ENCODE measurements at regions not wholly inside any gene's neighbourhood (a gene's known extent, or its start where the extent isn't known, plus 50 kb on each side); places are given as distances from the start of the nearest gene placed in this dataset.

DNA sequence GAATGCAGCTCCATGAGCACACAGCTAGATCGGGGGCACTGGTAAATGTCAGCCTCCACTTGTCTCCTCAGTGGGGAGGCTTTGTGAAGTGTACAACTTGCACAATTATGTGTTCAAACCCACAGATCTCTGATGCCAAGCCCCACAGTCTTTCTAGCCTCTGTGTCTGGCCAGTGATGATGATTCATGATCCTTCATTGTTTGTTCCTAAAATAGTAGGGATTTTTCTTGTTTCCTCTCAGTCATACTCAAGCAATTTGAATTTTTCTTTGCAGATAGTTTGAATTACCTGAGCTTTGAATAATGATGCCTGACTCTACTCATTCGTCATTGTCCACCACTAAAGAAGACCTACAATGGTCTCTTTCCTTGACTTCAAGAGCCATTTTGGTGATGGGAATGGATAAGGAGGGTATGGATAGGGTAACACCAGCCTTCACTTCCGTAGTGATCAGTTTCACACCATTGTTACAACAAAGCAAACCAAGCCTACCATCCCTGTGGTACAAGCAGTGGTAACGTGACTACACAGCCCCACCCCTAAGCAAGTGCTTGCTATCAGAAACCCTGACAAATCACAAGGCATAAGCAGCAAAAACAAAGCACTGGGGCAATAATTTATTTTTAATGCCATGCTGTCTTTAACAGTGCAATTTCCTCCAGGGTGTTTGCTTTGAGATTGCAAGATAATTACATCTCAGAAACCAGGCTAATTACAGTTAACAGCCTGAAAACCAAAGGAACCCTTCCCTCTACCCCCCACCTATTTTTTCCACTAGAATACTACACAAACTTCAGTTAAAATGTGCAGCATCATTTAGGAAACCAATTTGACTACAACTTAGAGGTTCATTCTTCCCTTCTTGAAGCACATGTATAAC, 114.1 kb upstream of the PPP2R3A start:
- H3K9me3 Mint-ChIP-seq (ENCODE audit: unreplicated experiment): no peaks in the 10 kb centered on the region
- no peaks in the 10 kb centered on the region for H3K4me1 Mint-ChIP-seq (ENCODE audit: unreplicated experiment)
- no peak overlapping the region for H3K27ac Mint-ChIP-seq (ENCODE audit: unreplicated experiment)
- peaks cover 2% of the 10 kb centered on the region for H3K27me3 Mint-ChIP-seq (ENCODE audit: unreplicated experiment)
- no peak overlapping the region for H3K4me3 Mint-ChIP-seq (ENCODE audit: unreplicated experiment)
- TF ChIP-seq, protein P1, sequence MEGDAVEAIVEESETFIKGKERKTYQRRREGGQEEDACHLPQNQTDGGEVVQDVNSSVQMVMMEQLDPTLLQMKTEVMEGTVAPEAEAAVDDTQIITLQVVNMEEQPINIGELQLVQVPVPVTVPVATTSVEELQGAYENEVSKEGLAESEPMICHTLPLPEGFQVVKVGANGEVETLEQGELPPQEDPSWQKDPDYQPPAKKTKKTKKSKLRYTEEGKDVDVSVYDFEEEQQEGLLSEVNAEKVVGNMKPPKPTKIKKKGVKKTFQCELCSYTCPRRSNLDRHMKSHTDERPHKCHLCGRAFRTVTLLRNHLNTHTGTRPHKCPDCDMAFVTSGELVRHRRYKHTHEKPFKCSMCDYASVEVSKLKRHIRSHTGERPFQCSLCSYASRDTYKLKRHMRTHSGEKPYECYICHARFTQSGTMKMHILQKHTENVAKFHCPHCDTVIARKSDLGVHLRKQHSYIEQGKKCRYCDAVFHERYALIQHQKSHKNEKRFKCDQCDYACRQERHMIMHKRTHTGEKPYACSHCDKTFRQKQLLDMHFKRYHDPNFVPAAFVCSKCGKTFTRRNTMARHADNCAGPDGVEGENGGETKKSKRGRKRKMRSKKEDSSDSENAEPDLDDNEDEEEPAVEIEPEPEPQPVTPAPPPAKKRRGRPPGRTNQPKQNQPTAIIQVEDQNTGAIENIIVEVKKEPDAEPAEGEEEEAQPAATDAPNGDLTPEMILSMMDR (IDR thresholded peaks at IDR 0.05; ENCODE audit: unreplicated experiment): no peak
- no peaks in the 10 kb centered on the region for H3K36me3 Mint-ChIP-seq (ENCODE audit: low read depth, unreplicated experiment)
- no peak for DNase-seq (ENCODE audit: low spot score)

- no peak overlapping the region for H3K27ac Mint-ChIP-seq (ENCODE audit: unreplicated experiment)
- no peak for DNase-seq (ENCODE audit: low spot score)
- H3K36me3 Mint-ChIP-seq (ENCODE audit: low read depth, unreplicated experiment): no peaks in the 10 kb centered on the region
- no peak overlapping the region for H3K4me3 Mint-ChIP-seq (ENCODE audit: unreplicated experiment)
- no peaks in the 10 kb centered on the region for H3K4me1 Mint-ChIP-seq (ENCODE audit: unreplicated experiment)
- no peaks in the 10 kb centered on the region for H3K9me3 Mint-ChIP-seq (ENCODE audit: unreplicated experiment)
- TF ChIP-seq, protein P1 (IDR thresholded peaks at IDR 0.05; ENCODE audit: unreplicated experiment): no peak
- H3K27me3 Mint-ChIP-seq (ENCODE audit: unreplicated experiment): peaks cover 2% of the 10 kb centered on the region
Measured at GRCh38 chr3:135853981-135854380, 111.5 kb upstream of the PPP2R3A start.

DNA sequence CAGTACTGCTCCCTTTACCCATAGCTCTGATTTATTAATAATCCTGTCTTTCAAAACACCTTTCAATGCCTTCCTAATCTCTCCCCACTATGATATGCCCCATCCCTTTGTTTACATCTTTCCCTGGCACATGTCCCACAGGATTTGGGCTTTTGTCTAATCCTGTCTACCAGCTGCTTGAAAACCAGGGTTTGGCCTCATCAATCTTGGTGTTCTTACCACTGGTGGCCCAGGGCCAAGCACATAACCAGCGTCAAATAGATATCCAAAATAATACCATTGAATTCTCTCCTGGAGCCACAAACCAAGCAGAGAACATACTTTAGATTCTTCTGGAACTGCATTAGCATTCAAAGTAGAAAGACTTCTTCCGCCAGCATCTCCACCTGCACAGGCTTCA, 104.8 kb upstream of the PPP2R3A start:
- no peaks in the 10 kb centered on the region for H3K27me3 Mint-ChIP-seq (ENCODE audit: unreplicated experiment)

GRCh38 chr3:135862361-135862760, 103.2 kb upstream of the PPP2R3A start:
- no peaks in the 10 kb centered on the region for H3K27me3 Mint-ChIP-seq (ENCODE audit: unreplicated experiment)
- no peak overlapping the region for H3K27ac Mint-ChIP-seq (ENCODE audit: unreplicated experiment)
- DNase-seq (ENCODE audit: low spot score): no peak
- no peaks in the 10 kb centered on the region for H3K4me1 Mint-ChIP-seq (ENCODE audit: unreplicated experiment)
- no peak overlapping the region for H3K4me3 Mint-ChIP-seq (ENCODE audit: unreplicated experiment)
- TF ChIP-seq, protein P1 (IDR thresholded peaks at IDR 0.05; ENCODE audit: unreplicated experiment): no peak
- H3K9me3 Mint-ChIP-seq (ENCODE audit: unreplicated experiment): no peaks in the 10 kb centered on the region
- H3K36me3 Mint-ChIP-seq (ENCODE audit: low read depth, unreplicated experiment): no peaks in the 10 kb centered on the region

More for the DNA sequence above, 104.8 kb upstream of the PPP2R3A start:
- TF ChIP-seq, protein P1 (IDR thresholded peaks at IDR 0.05; ENCODE audit: unreplicated experiment): no peak
- H3K4me3 Mint-ChIP-seq (ENCODE audit: unreplicated experiment): no peak overlapping the region
- no peaks in the 10 kb centered on the region for H3K9me3 Mint-ChIP-seq (ENCODE audit: unreplicated experiment)
- no peak for DNase-seq (ENCODE audit: low spot score)
- H3K27ac Mint-ChIP-seq (ENCODE audit: unreplicated experiment): no peak overlapping the region
- H3K4me1 Mint-ChIP-seq (ENCODE audit: unreplicated experiment): no peaks in the 10 kb centered on the region
- no peaks in the 10 kb centered on the region for H3K36me3 Mint-ChIP-seq (ENCODE audit: low read depth, unreplicated experiment)

DNA sequence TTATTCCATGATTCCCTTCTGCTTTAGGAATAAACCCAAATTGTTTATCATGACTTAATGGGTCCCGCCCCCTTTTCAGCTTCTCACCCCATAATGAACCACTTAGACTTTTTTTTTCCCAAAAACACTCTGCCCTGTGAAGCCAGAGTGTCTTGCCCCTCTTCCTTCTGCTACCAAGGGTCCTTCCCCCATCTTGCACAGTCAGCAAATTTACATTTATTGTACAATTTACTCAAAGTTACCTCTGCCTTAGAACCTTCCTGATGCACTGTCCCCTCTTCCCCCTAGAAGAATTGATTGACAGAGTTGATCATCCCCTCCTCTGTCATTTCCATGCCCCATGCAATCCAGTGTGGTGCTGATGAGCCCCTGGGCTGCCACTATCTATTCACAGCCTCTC, 101.5 kb upstream of the PPP2R3A start:
- Mint-ChIP-seq H3K9me3 (ENCODE audit: unreplicated experiment) (no peaks in the 10 kb centered on the region), H3K27ac (ENCODE audit: unreplicated experiment) (no peak overlapping the region), H3K4me3 (ENCODE audit: unreplicated experiment) (no peak overlapping the region), H3K36me3 (ENCODE audit: low read depth, unreplicated experiment) (no peaks in the 10 kb centered on the region), H3K4me1 (ENCODE audit: unreplicated experiment) (no peaks in the 10 kb centered on the region), H3K27me3 (ENCODE audit: unreplicated experiment) (no peaks in the 10 kb centered on the region)
- no peak for DNase-seq (ENCODE audit: low spot score)
- TF ChIP-seq, protein P1 (IDR thresholded peaks at IDR 0.05; ENCODE audit: unreplicated experiment): no peak

All from endothelial cell (in vitro differentiated cells).